ENCODE measurements at regions not wholly inside any gene's neighbourhood (a gene's known extent, or its start where the extent isn't known, plus 50 kb on each side); places are given as distances from the start of the nearest gene placed in this dataset.

GRCh38 chr1:68370101-68370915 is 79.4 kb downstream of the RPE65 start:
- Histone ChIP-seq H3K27me3 (no peaks in the 10 kb centered on the region), H3K4me3 (no peak overlapping the region), H3K4me2 (no peak overlapping the region), H3K4me1 (ENCODE audit: insufficient read depth) (no peaks in the 10 kb centered on the region), H2AFZ (no peak overlapping the region), H3K9me2 (replicated peaks; ENCODE audit: insufficient read depth) (no peaks in the 10 kb centered on the region), H3K9me3 (ENCODE audit: low read depth) (no peaks in the 10 kb centered on the region), H4K20me1 (ENCODE audit: insufficient read depth, poor library complexity, severe bottlenecking) (no peaks in the 10 kb centered on the region), H3K79me2 (no peaks in the 10 kb centered on the region), H3K27ac (no peak overlapping the region), H3K36me3 (replicated peaks; ENCODE audit: insufficient read depth, low read depth) (no peaks in the 10 kb centered on the region)
- 62% methylated on average over 1 of the region's 1 CpG for WGBS (ENCODE audit: low lambda C conversion rate, missing lambda C conversion rate)
- no peak for DNase-seq (ENCODE audit: low spot score)
- TF ChIP-seq CTCF (IDR thresholded peaks at IDR 0.05; ENCODE audit: poor library complexity) (no peak), EZH2phosphoT487 (IDR thresholded peaks at IDR 0.05; ENCODE audit: low read depth, severe bottlenecking, unreplicated experiment) (no peak), EZH2 (IDR thresholded peaks at IDR 0.05; ENCODE audit: borderline replicate concordance) (no peak)

- no peaks in the 10 kb centered on the region for H3K36me3 ChIP-seq (replicated peaks; ENCODE audit: insufficient read depth, low read depth)
- no peak overlapping the region for H3K4me3 ChIP-seq
- no peaks in the 10 kb centered on the region for H3K9me3 ChIP-seq (ENCODE audit: low read depth)
- H3K27ac ChIP-seq, result no peak overlapping the region
- TF ChIP-seq EZH2phosphoT487 (IDR thresholded peaks at IDR 0.05; ENCODE audit: low read depth, severe bottlenecking, unreplicated experiment), result no peak
- TF ChIP-seq EZH2 (IDR thresholded peaks at IDR 0.05; ENCODE audit: borderline replicate concordance), result no peak
- no peak for TF ChIP-seq CTCF (IDR thresholded peaks at IDR 0.05; ENCODE audit: poor library complexity)
- H3K4me1 ChIP-seq (ENCODE audit: insufficient read depth), result no peaks in the 10 kb centered on the region
- H3K9me2 ChIP-seq (replicated peaks; ENCODE audit: insufficient read depth), result no peaks in the 10 kb centered on the region
- no peaks in the 10 kb centered on the region for H3K79me2 ChIP-seq
- H2AFZ ChIP-seq, result no peak overlapping the region
- H3K4me2 ChIP-seq, result no peak overlapping the region
- DNase-seq (ENCODE audit: low spot score), result no peak
- H3K27me3 ChIP-seq, result no peaks in the 10 kb centered on the region
- 89% methylated on average over 5 of the region's 5 CpGs for WGBS (ENCODE audit: low lambda C conversion rate, missing lambda C conversion rate)
- no peaks in the 10 kb centered on the region for H4K20me1 ChIP-seq (ENCODE audit: insufficient read depth, poor library complexity, severe bottlenecking)
Measured at GRCh38 chr1:68366572-68366971, 83.2 kb downstream of the RPE65 start.

GRCh38 chr1:68365709-68366382 is 83.9 kb downstream of the RPE65 start:
- WGBS (ENCODE audit: low lambda C conversion rate, missing lambda C conversion rate), result 100% methylated on average over 1 of the region's 1 CpG
- Histone ChIP-seq H3K36me3 (replicated peaks; ENCODE audit: insufficient read depth, low read depth) (no peaks in the 10 kb centered on the region), H3K4me3 (no peak overlapping the region), H3K4me2 (no peak overlapping the region), H3K27me3 (no peaks in the 10 kb centered on the region), H3K9me2 (replicated peaks; ENCODE audit: insufficient read depth) (no peaks in the 10 kb centered on the region), H2AFZ (no peak overlapping the region), H4K20me1 (ENCODE audit: insufficient read depth, poor library complexity, severe bottlenecking) (no peaks in the 10 kb centered on the region), H3K79me2 (no peaks in the 10 kb centered on the region), H3K9me3 (ENCODE audit: low read depth) (no peaks in the 10 kb centered on the region), H3K4me1 (ENCODE audit: insufficient read depth) (no peaks in the 10 kb centered on the region), H3K27ac (no peak overlapping the region)
- TF ChIP-seq EZH2 (IDR thresholded peaks at IDR 0.05; ENCODE audit: borderline replicate concordance), result no peak
- no peak for TF ChIP-seq EZH2phosphoT487 (IDR thresholded peaks at IDR 0.05; ENCODE audit: low read depth, severe bottlenecking, unreplicated experiment)
- TF ChIP-seq CTCF (IDR thresholded peaks at IDR 0.05; ENCODE audit: poor library complexity), result no peak
- DNase-seq (ENCODE audit: low spot score), result no peak
